Upper lobe of right lung (tissue), 1 donor: ENCODE measurements at regions not wholly inside any gene's neighbourhood (a gene's known extent, or its start where the extent isn't known, plus 50 kb on each side); places are given as distances from the start of the nearest gene placed in this dataset.
"Not testable (repeated sequence)": the region's sequence is repeated elsewhere in the genome, so short reads cannot be mapped to it uniquely, and the experiment has no call there.

ENCODE experiments used
- ATAC-seq: fragments of 200-7000 bp; cut with Tn5 transposase; one replicate; pipeline ENCODE4 v1.9.1; 2020; ENCODE audit warnings: mild to moderate bottlenecking, moderate library complexity
- DNase-seq: peaks from one replicate; pipeline ENCODE4 v3.0.0-alpha.2; 2020
- H3K27ac ChIP-seq: fragments of 200-600 bp; one replicate; pipeline ENCODE4 v1.8.0; 2022
- H3K27me3 ChIP-seq: fragments of 200-600 bp; one replicate; pipeline ENCODE4 v1.8.0; 2022; ENCODE audit warnings: mild to moderate bottlenecking
- H3K36me3 ChIP-seq: fragments of 200-600 bp; one replicate; pipeline ENCODE4 v1.8.0; 2022
- H3K4me1 ChIP-seq: fragments of 200-600 bp; one replicate; pipeline ENCODE4 v1.8.0; 2022
- H3K4me3 ChIP-seq: fragments of 200-600 bp; one replicate; pipeline ENCODE4 v1.8.0; 2022; ENCODE audit warnings: mild to moderate bottlenecking
- H3K9me3 ChIP-seq: fragments of 200-600 bp; one replicate; pipeline ENCODE4 v1.8.0; 2022
- intact Hi-C: fragments of 100-400 bp; cut with DNase I; formaldehyde crosslinking; loops from one replicate; pipeline ENCODE4 v1.11.0; 2022
- TF ChIP-seq, protein P1 (sequence below): fragments of 200-600 bp; IDR thresholded peaks from one replicate; pipeline ENCODE4 v1.8.0; 2022; ENCODE audit warnings: antibody characterized with exemption
- donor health status: DM: no; HTN: yes; CAD: no; lungs with severe emphysema.

DNA sequence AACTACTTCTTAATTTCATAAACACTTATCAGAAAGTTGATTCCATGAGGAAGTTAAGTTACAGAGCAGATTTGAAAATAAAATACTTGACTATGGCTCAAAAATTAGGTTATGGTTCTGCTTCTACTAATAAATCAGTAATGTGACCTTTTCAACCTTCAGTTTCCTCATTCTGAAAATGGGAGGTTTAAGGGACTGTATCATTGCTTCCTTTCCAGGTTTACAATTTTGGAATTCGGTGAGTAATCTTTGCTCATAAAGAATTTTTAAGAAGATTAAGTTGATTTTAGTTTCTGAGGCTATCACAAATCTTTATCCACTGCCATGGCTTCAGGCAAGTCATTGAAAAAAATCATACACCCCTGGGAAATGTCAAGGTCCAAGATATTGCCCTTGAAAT is 1061.2 kb downstream of the DIPK2A start:
- H3K4me3 ChIP-seq = no peak overlapping the region
- H3K9me3 ChIP-seq = no peaks in the 10 kb centered on the region
- TF ChIP-seq, protein P1, sequence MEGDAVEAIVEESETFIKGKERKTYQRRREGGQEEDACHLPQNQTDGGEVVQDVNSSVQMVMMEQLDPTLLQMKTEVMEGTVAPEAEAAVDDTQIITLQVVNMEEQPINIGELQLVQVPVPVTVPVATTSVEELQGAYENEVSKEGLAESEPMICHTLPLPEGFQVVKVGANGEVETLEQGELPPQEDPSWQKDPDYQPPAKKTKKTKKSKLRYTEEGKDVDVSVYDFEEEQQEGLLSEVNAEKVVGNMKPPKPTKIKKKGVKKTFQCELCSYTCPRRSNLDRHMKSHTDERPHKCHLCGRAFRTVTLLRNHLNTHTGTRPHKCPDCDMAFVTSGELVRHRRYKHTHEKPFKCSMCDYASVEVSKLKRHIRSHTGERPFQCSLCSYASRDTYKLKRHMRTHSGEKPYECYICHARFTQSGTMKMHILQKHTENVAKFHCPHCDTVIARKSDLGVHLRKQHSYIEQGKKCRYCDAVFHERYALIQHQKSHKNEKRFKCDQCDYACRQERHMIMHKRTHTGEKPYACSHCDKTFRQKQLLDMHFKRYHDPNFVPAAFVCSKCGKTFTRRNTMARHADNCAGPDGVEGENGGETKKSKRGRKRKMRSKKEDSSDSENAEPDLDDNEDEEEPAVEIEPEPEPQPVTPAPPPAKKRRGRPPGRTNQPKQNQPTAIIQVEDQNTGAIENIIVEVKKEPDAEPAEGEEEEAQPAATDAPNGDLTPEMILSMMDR = no peak
- no peaks in the 10 kb centered on the region for H3K36me3 ChIP-seq
- H3K4me1 ChIP-seq = no peaks in the 10 kb centered on the region
- H3K27ac ChIP-seq = no peak overlapping the region
- DNase-seq = no peak
- no peaks in the 10 kb centered on the region for H3K27me3 ChIP-seq
- no peak for ATAC-seq
- intact Hi-C loops = no loop called here

DNA sequence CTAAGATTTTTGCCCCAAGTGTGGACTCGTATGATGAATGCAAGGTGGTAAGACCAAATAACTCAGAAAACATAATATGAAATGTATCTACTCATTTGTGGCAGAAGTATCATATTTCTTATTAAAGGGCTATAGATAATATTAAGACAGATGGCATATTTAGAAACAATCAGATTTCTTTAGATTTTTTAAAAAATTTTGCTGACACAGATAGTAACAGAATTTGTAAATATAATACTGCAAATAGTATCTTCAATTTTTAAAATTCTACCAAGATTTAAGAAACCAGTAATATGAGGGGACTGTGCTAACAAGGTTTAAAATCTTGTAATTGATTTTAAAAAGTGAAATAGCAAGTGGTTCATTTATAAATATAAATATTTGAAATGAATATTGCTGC is 1064.1 kb downstream of the DIPK2A start:
- H3K27ac ChIP-seq = no peak overlapping the region
- intact Hi-C loops = no loop called here
- no peaks in the 10 kb centered on the region for H3K9me3 ChIP-seq
- H3K27me3 ChIP-seq = no peaks in the 10 kb centered on the region
- H3K36me3 ChIP-seq = no peaks in the 10 kb centered on the region
- H3K4me1 ChIP-seq = no peaks in the 10 kb centered on the region
- TF ChIP-seq, protein P1 = no peak
- DNase-seq (no peak), ATAC-seq (no peak)
- H3K4me3 ChIP-seq = no peak overlapping the region

DNA sequence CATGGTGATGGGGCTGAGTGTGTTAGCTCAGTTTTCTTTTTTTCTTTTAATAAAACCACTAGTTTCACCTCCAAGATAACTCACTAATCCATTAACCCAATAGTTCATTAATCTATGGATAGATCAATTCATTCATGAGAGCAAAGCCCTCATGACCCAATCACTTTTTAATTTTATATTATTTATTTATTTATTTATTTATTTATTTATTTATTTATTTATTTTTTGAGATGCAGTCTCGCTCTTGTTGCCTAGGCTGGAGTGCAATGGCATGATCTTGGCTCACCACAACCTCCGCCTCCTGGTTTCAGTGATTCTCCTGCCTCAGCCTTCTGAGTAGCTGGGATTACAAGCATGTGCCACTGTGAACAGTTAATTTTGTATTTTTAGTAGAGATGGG is 1082.4 kb downstream of the DIPK2A start:
- H3K36me3 ChIP-seq, H3K9me3 ChIP-seq, intact Hi-C loops, DNase-seq, ATAC-seq, H3K27me3 ChIP-seq, H3K4me3 ChIP-seq, H3K27ac ChIP-seq, H3K4me1 ChIP-seq: not testable (repeated sequence)

DNA sequence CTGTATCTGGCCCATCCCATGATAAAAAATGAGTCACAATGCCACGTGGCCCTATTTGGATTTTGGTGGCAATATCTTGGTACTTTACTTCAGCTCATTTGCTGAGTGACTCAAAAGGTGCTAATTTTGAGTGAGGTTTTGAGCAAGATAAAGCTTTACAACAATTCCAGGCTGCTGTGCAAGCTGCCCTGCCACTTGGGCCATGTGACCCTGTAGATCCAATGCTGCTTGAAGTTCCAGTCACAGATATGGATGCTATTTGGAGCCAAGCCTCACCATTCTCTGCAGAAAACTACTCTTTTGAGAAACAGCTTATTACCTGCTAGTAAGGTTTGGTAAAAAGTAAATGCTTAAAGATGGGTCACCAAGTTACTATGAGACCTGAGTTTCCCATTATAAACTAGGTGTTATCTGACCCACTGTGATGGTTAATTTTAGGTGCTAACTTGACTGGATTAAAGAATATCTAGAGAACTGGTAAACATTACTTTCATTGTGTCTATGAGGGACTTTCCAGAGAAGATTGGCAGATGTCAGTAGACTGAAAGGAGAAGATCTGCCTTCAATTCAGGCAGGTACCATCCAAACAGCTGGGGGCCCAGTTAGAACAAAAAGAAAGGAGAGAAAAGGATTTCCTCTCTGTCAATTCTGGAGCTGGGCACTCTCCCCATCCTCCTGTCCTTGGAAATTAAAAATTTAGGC is 1083.9 kb downstream of the DIPK2A start:
- TF ChIP-seq, protein P1 = no peak
- ATAC-seq = no peak

DNA sequence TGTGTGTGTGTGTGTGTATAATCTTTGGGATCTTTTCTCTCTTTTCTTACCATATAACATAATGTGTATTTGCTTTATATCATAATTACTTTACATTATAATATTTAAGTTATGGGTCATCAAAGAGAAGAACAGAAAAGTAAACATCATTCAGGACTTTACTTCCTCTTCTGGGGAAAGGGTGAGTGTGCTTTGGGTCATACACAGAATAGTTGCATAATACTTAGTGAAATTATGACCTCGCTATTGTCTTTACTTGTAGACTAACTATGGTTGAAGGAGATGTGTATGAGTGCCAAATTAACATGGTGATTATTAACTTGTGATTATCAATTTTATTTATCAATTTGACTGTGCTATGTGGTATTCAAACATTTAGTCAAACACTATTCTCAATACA is 1086.9 kb downstream of the DIPK2A start:
- Histone ChIP-seq H3K36me3 (no peaks in the 10 kb centered on the region), H3K4me3 (no peak overlapping the region), H3K27me3 (no peaks in the 10 kb centered on the region), H3K27ac (no peak overlapping the region), H3K9me3 (no peaks in the 10 kb centered on the region), H3K4me1 (no peaks in the 10 kb centered on the region)
- intact Hi-C loops = no loop called here
- DNase-seq = no peak
- no peak for ATAC-seq
- TF ChIP-seq, protein P1 = no peak

More for the DNA sequence above, 1083.9 kb downstream of the DIPK2A start:
- H3K27ac ChIP-seq = no peak overlapping the region
- no peaks in the 10 kb centered on the region for H3K36me3 ChIP-seq
- no peak for DNase-seq
- no peaks in the 10 kb centered on the region for H3K4me1 ChIP-seq
- no peaks in the 10 kb centered on the region for H3K9me3 ChIP-seq
- H3K27me3 ChIP-seq = no peaks in the 10 kb centered on the region
- intact Hi-C loops = no loop called here
- H3K4me3 ChIP-seq = no peak overlapping the region

DNA sequence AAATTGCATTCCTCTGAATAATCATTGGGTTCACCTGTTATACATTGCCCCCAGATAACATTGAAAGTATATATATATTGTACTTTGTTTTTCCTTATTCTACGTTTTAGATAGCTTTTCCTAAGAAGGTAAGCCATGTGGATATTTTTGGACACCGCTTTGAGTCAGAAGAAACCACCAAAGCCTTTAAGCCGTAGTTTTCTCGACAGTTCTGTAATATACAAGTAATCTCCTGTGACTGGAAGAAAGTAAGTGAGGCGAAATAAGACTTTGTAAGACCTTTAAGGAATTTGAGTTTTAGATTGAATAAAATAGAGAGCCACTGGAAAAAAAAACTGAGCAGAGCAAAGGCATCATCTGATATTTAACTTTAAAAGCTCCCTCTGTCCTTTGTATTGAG is 1092.0 kb downstream of the DIPK2A start:
- TF ChIP-seq, protein P1 = no peak
- Histone ChIP-seq H3K27me3 (no peaks in the 10 kb centered on the region), H3K4me1 (no peaks in the 10 kb centered on the region), H3K27ac (no peak overlapping the region), H3K9me3 (no peaks in the 10 kb centered on the region), H3K36me3 (no peaks in the 10 kb centered on the region), H3K4me3 (no peak overlapping the region)
- DNase-seq = no peak
- no peak for ATAC-seq
- intact Hi-C loops = no loop called here
